Keratinocyte (primary cell): ENCODE measurements at regions not wholly inside any gene's neighbourhood (a gene's known extent, or its start where the extent isn't known, plus 50 kb on each side); places are given as distances from the start of the nearest gene placed in this dataset.

Experiments used
- DNase-seq: peaks from one replicate; pipeline ENCODE4 v3.0.0-alpha.2; 2011; ENCODE audit warnings: low read depth, missing footprints, low spot score
- FAIRE-seq: peaks from 2 replicates; lab custom pipeline; 2011; peaks lifted over from hg19 to GRCh38; lab: Jason Lieb, UNC
- H2AFZ ChIP-seq: 2 replicates; pipeline ENCODE4 v1.6.0; 2012; ENCODE audit warnings: low read length, control low read depth, inconsistent platforms; ENCODE audit not compliant: control insufficient read depth
- H3K27ac ChIP-seq: 2 replicates; pipeline ENCODE4 v1.5.1; 2011; ENCODE audit warnings: low read length; ENCODE audit not compliant: control insufficient read depth, insufficient read depth
- H3K27me3 ChIP-seq: 3 replicates; pipeline ENCODE4 v1.6.0; 2011; ENCODE audit warnings: low read length; ENCODE audit not compliant: control insufficient read depth, insufficient read depth; ENCODE audit errors: extremely low read depth
- H3K36me3 ChIP-seq, 2 experiments: 2 replicates in 1 of 2; 3 replicates in 1 of 2; pipeline ENCODE4 v1.5.1; 2011; ENCODE audit warnings: low read length in 2 of 2, mild to moderate bottlenecking in 1 of 2; ENCODE audit not compliant: control insufficient read depth in 2 of 2, insufficient read depth in 2 of 2; ENCODE audit errors: extremely low read depth in 1 of 2
- H3K4me1 ChIP-seq: 3 replicates; pipeline ENCODE4 v1.5.1; 2011; ENCODE audit warnings: low read length; ENCODE audit not compliant: control insufficient read depth, insufficient read depth; ENCODE audit errors: extremely low read depth
- H3K4me2 ChIP-seq: 3 replicates; pipeline ENCODE4 v1.6.0; 2011; ENCODE audit warnings: low read depth, low read length; ENCODE audit not compliant: control insufficient read depth, insufficient read depth; ENCODE audit errors: extremely low read depth
- H3K4me3 ChIP-seq, 3 experiments: fragments of 200-600 bp in 1 of 3; sonication (generic) in 1 of 3; 2 replicates in 2 of 3; 3 replicates in 1 of 3; pipeline ENCODE4 v1.5.1; 2011 to 2016; ENCODE audit warnings: low read length in 3 of 3, mild to moderate bottlenecking in 3 of 3, control low read depth in 2 of 3, inconsistent platforms in 1 of 3, low read depth in 1 of 3, mixed read lengths in 1 of 3, mixed run types in 1 of 3, moderate library complexity in 1 of 3; ENCODE audit not compliant: control insufficient read depth in 2 of 3, insufficient read depth in 2 of 3; ENCODE audit errors: extremely low read depth in 1 of 3
- H3K79me2 ChIP-seq: 2 replicates; pipeline ENCODE4 v1.6.0; 2012; ENCODE audit warnings: low read length; ENCODE audit not compliant: control insufficient read depth, insufficient read depth
- H3K9ac ChIP-seq: 3 replicates; pipeline ENCODE4 v1.6.0; 2011; ENCODE audit warnings: low read length; ENCODE audit not compliant: control insufficient read depth, insufficient read depth; ENCODE audit errors: extremely low read depth
- H3K9me1 ChIP-seq: 3 replicates; pipeline ENCODE4 v1.6.0; 2011; ENCODE audit warnings: low read length; ENCODE audit not compliant: control insufficient read depth, insufficient read depth; ENCODE audit errors: extremely low read depth
- H3K9me3 ChIP-seq: 2 replicates; pipeline ENCODE4 v1.5.1; 2012; ENCODE audit warnings: low read depth, low read length; ENCODE audit not compliant: control insufficient read depth
- H4K20me1 ChIP-seq: 3 replicates; pipeline ENCODE4 v1.6.0; 2011; ENCODE audit warnings: low read length; ENCODE audit not compliant: control insufficient read depth, insufficient read depth; ENCODE audit errors: extremely low read depth
- EZH2 ChIP-seq: IDR thresholded peaks from one replicate; pipeline ENCODE4 v1.6.1; 2012; ENCODE audit warnings: inconsistent platforms, mild to moderate bottlenecking, low read length, moderate library complexity
- dilution Hi-C: fragments of 300-500 bp; cut with MboI; formaldehyde crosslinking; loops from one replicate; pipeline ENCODE4 v1.7.0; 2020; ENCODE audit warnings: low sequenced_read_pairs; ENCODE audit not compliant: extremely low pct_ligation_motif_present
- TF ChIP-seq, protein P1 (sequence below), 3 experiments: IDR thresholded peaks in 1 of 3; conservative IDR thresholded peaks in 1 of 3; optimal IDR thresholded peaks in 1 of 3; 2 replicates in 2 of 3; 3 replicates in 1 of 3; pipeline versions ENCODE3 to v1.5.1; 2011; ENCODE audit warnings: low read length in 3 of 3, mild to moderate bottlenecking in 3 of 3, moderate library complexity in 2 of 3, control low read depth in 1 of 3, inconsistent platforms in 1 of 3; ENCODE audit not compliant: insufficient read depth in 2 of 3; ENCODE audit errors: extremely low read depth in 1 of 3

DNA sequence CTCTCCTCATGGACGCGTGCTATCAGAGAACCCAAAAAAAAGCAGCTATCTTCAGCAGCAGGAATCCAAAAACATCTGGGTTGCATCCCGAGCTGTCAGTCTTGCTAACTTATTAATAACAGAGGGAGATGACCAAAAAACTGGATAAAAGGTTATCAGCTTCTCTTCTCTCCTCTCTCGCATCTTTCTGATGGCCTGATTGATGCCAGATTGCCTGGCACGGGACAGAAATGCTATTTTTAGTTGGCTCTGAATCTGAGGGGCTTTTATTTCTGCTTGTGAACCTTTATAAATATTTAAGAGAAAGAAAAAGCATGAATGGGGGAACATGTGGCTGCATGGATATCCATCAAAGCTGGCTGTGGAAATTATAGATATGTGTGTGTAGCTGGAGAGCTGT lies 230.3 kb downstream of the ETS1 start:
- Histone ChIP-seq H3K4me2 (no peak overlapping the region), H3K4me3 (no peak overlapping the region), H3K4me1 (no peaks in the 10 kb centered on the region), H4K20me1 (no peaks in the 10 kb centered on the region), H3K36me3 (no peaks in the 10 kb centered on the region), H3K79me2 (no peaks in the 10 kb centered on the region), H3K9me1 (no peaks in the 10 kb centered on the region), H3K27me3 (peaks cover 3% of the 10 kb centered on the region), H3K9me3 (no peaks in the 10 kb centered on the region), H3K27ac (no peak overlapping the region), H2AFZ (no peak overlapping the region), H3K9ac (no peak overlapping the region)
- dilution Hi-C loops, result no loop called here
- FAIRE-seq (no peak), DNase-seq (no peak)
- TF ChIP-seq EZH2, result no peak
- TF ChIP-seq, protein P1, sequence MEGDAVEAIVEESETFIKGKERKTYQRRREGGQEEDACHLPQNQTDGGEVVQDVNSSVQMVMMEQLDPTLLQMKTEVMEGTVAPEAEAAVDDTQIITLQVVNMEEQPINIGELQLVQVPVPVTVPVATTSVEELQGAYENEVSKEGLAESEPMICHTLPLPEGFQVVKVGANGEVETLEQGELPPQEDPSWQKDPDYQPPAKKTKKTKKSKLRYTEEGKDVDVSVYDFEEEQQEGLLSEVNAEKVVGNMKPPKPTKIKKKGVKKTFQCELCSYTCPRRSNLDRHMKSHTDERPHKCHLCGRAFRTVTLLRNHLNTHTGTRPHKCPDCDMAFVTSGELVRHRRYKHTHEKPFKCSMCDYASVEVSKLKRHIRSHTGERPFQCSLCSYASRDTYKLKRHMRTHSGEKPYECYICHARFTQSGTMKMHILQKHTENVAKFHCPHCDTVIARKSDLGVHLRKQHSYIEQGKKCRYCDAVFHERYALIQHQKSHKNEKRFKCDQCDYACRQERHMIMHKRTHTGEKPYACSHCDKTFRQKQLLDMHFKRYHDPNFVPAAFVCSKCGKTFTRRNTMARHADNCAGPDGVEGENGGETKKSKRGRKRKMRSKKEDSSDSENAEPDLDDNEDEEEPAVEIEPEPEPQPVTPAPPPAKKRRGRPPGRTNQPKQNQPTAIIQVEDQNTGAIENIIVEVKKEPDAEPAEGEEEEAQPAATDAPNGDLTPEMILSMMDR (optimal IDR thresholded peaks at IDR 0.05 in 1 of 3, IDR thresholded peaks at IDR 0.05 in 1 of 3, conservative IDR thresholded peaks at IDR 0.05 in 1 of 3; ENCODE audit: extremely low read depth in 1 of 3, insufficient read depth in 2 of 3, low read length in 3 of 3), result no peak

DNA sequence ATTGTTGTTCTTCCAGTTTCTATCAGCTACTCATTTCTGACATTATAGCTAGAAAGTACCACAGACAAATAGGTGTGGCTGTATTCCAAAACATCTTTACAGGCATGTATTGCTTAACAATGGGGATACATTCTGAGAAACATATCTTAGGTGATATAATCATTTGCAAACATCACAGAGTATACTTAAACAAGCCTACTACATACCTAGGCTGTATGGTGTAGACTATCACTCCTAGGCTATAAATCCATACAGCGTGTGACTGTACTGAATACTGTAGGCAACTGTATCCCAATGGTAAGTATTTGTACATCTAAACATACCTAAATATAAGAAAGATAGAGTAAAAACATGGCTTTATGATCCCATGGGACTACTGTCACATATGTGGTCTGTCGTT lies 231.8 kb downstream of the ETS1 start:
- no peaks in the 10 kb centered on the region for H3K9me3 ChIP-seq
- H3K9ac ChIP-seq, result no peak overlapping the region
- H3K9me1 ChIP-seq, result no peaks in the 10 kb centered on the region
- dilution Hi-C loops, result no loop called here
- H3K79me2 ChIP-seq, result no peaks in the 10 kb centered on the region
- no peaks in the 10 kb centered on the region for H4K20me1 ChIP-seq
- H3K36me3 ChIP-seq, result no peaks in the 10 kb centered on the region
- no peak overlapping the region for H2AFZ ChIP-seq
- H3K4me1 ChIP-seq, result no peaks in the 10 kb centered on the region
- DNase-seq, result no peak
- FAIRE-seq, result no peak
- no peak overlapping the region for H3K4me3 ChIP-seq
- peaks cover 3% of the 10 kb centered on the region for H3K27me3 ChIP-seq
- no peak overlapping the region for H3K27ac ChIP-seq
- no peak for TF ChIP-seq EZH2
- TF ChIP-seq, protein P1 (optimal IDR thresholded peaks at IDR 0.05 in 1 of 3, IDR thresholded peaks at IDR 0.05 in 1 of 3, conservative IDR thresholded peaks at IDR 0.05 in 1 of 3; ENCODE audit: extremely low read depth in 1 of 3, insufficient read depth in 2 of 3, low read length in 3 of 3), result no peak
- H3K4me2 ChIP-seq, result no peak overlapping the region
